Vagina (tissue), 2 donors: ENCODE measurements at regions not wholly inside any gene's neighbourhood (a gene's known extent, or its start where the extent isn't known, plus 50 kb on each side); places are given as distances from the start of the nearest gene placed in this dataset.

Experiments
- POLR2A ChIP-seq, 2 donors: fragments of 450-650 bp; IDR thresholded peaks; one replicate each; pipeline ENCODE4 v1.6.1; 2017; ENCODE audit warnings: antibody characterized with exemption in 2 of 2, mild to moderate bottlenecking in 2 of 2, moderate library complexity in 2 of 2
- TF ChIP-seq, protein P1 (sequence below), 3 experiments: fragments of 450-650 bp in 2 of 3; fragments of 200-600 bp in 1 of 3; sonication (generic) in 1 of 3; IDR thresholded peaks; one replicate each; pipeline ENCODE4 v1.5.1; 2017 to 2019; ENCODE audit warnings: antibody characterized with exemption in 3 of 3, mild to moderate bottlenecking in 2 of 3, moderate library complexity in 2 of 3

DNA sequence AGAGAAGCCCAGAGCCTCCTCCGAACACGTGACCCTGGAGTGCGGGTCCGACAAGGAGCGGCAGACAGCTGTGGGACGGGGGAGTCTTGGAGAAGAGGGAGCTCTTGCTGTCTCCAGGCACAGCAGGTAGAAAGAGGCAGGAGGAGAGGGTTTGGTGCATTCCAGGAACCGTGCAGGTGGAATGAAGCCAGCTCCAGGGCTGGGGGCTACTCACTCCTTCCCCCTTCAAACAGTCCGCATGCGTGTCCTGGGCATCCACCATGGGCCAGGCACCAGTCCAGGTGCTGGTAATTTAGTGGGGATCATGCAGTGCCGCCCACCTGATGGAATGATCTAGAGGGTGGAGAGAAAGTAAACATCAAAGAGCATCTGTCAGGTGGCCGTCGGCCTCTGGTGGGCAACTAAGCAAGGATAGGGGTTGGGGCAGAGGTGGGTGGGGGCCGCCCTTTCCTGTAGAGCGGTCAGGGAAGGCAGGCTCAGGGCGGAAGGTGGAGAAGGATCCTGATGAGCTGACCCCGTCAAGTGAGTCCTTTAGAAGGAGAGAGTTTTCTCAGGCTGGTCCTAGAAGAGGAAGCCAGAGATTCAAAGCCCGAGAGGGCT is 850.0 kb downstream of the TBC1D22A start:
- TF ChIP-seq, protein P1, sequence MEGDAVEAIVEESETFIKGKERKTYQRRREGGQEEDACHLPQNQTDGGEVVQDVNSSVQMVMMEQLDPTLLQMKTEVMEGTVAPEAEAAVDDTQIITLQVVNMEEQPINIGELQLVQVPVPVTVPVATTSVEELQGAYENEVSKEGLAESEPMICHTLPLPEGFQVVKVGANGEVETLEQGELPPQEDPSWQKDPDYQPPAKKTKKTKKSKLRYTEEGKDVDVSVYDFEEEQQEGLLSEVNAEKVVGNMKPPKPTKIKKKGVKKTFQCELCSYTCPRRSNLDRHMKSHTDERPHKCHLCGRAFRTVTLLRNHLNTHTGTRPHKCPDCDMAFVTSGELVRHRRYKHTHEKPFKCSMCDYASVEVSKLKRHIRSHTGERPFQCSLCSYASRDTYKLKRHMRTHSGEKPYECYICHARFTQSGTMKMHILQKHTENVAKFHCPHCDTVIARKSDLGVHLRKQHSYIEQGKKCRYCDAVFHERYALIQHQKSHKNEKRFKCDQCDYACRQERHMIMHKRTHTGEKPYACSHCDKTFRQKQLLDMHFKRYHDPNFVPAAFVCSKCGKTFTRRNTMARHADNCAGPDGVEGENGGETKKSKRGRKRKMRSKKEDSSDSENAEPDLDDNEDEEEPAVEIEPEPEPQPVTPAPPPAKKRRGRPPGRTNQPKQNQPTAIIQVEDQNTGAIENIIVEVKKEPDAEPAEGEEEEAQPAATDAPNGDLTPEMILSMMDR (IDR thresholded peaks at IDR 0.05): no peak
- TF ChIP-seq POLR2A (IDR thresholded peaks at IDR 0.05): no peak
